Heart right ventricle (tissue), 16 donors: ENCODE measurements at regions not wholly inside any gene's neighbourhood (a gene's known extent, or its start where the extent isn't known, plus 50 kb on each side); places are given as distances from the start of the nearest gene placed in this dataset.

Experiments used
- ATAC-seq, 8 donors: fragments of 200-7000 bp; cut with Tn5 transposase; one replicate each; pipeline ENCODE4 v1.9.1; 2020; ENCODE audit warnings: mild to moderate bottlenecking in 8 of 8, moderate library complexity in 8 of 8, moderate number of reproducible peaks in 1 of 8
- DNase-seq, 2 donors: peaks; one replicate each; pipeline ENCODE4 v3.0.0-alpha.2; 2020
- H3K27ac ChIP-seq, 10 donors: fragments of 200-600 bp; sonication (generic) in 2 of 10; one replicate each; pipeline versions ENCODE4 v1.5.0 to v1.8.0; 2020 to 2022; ENCODE audit warnings: mild to moderate bottlenecking in 3 of 10
- H3K27me3 ChIP-seq, 7 donors: fragments of 200-600 bp; one replicate each; pipeline ENCODE4 v1.8.0; 2021 to 2022; ENCODE audit warnings: mild to moderate bottlenecking in 2 of 7
- H3K36me3 ChIP-seq, 9 donors: fragments of 200-600 bp; sonication (generic) in 1 of 9; one replicate each; pipeline versions ENCODE4 v1.5.0 to v1.8.0; 2020 to 2022; ENCODE audit warnings: mild to moderate bottlenecking in 2 of 9
- H3K4me1 ChIP-seq, 9 donors: fragments of 200-600 bp; sonication (generic) in 1 of 9; one replicate each; pipeline versions ENCODE4 v1.5.0 to v1.8.0; 2020 to 2022; ENCODE audit warnings: mild to moderate bottlenecking in 4 of 9
- H3K4me3 ChIP-seq, 10 donors: fragments of 200-600 bp; sonication (generic) in 2 of 10; one replicate each; pipeline versions ENCODE4 v1.5.0 to v1.8.0; 2020 to 2022; ENCODE audit warnings: mild to moderate bottlenecking in 7 of 10, moderate library complexity in 2 of 10
- H3K9me3 ChIP-seq, 11 donors: fragments of 200-600 bp in 10 of 11; sonication (generic) in 2 of 11; one replicate each; pipeline versions ENCODE4 v1.5.0 to v1.8.0; 2013 to 2022; ENCODE audit warnings: mild to moderate bottlenecking in 2 of 11, control low read depth in 1 of 11, moderate library complexity in 1 of 11
- WGBS, 2 donors: extraction: QIAGEN DNeasy Blood & Tissue Kit; methylation state at CpG; one replicate each; pipeline ENCODE4 v1.1.7; 2013; ENCODE audit warnings: inconsistent platforms in 1 of 2; 5-methylcytosine and 5-hydroxymethylcytosine counted together
- intact Hi-C, 10 donors: fragments of 100-400 bp; cut with DNase I; formaldehyde crosslinking; loops; one replicate each; pipeline versions ENCODE4 v1.11.1 to v1.14.2; 2022
- TF ChIP-seq, protein P1 (sequence below), 9 donors: fragments of 200-600 bp; sonication (generic) in 2 of 9; IDR thresholded peaks; one replicate each; pipeline versions ENCODE4 v1.5.0 to v1.8.0; 2021 to 2022; ENCODE audit warnings: antibody characterized with exemption in 9 of 9, mild to moderate bottlenecking in 5 of 9, moderate library complexity in 1 of 9
- donor health status: Arrhythmogenic right ventricular cardiomyopathy.
- donor health status: ischemic (EF 13 %, LVEDD 7.1; RV severe dilation, severe dysfunction).
- donor health status: healthy with polysubstance abuse.
- donor health status: DM: no; HTN: yes; CAD: no.
- donor health status: DM: no; HTN: no; CAD: no.
- donor health status: ischemic (EF 25% LVEDD 6.9; RV normal size, moderate dysfunction).
- donor health status: ischemic (EF 25% LVEDD 5.7; RV mildly dilated, moderate dysfunction).
- donor health status: healthy.
- donor health status: DM: yes; HTN: yes; CAD: no.
- donor health status: Ischemic cardiomyopathy.
- donor health status: ischemic (EF 35%, LVEDD 5.7; RV mildly dilated, moderate dysfunction).
- donor health status: nonischemic (EF 11% LVEDD 7.7; RV severe dilation, severe dysfunction).
- donor health status: DM: yes; HTN: yes; CAD: no.
- donor health status: PGD.
- donor health status: ischemic (EF 29% LVEDD 5.4; RV normal size, mild dysfunction).
- donor health status: nonischemic (EF 23%, LVEDD 6.1; RV moderate dilation, normal function).

DNA sequence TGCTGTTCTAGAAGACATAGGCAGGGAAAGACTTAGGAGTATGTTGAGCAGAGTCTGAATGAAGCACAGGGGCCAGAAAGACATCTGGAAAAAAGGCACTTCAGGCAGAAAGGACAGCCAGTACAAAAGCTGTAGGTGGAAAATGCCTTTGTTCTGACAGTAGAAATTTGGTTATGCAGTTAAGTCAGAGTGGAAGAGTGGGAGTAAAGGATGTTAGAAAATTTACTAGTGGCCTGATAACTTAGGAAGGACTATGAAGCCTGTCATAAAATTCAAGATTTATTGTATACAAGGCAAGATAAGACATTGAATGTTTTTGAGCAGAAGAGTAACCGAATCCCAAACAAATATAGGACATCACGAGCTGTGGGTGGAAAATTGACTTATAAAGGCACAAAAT, 987.9 kb downstream of the PLA2G4A start:
- TF ChIP-seq, protein P1, sequence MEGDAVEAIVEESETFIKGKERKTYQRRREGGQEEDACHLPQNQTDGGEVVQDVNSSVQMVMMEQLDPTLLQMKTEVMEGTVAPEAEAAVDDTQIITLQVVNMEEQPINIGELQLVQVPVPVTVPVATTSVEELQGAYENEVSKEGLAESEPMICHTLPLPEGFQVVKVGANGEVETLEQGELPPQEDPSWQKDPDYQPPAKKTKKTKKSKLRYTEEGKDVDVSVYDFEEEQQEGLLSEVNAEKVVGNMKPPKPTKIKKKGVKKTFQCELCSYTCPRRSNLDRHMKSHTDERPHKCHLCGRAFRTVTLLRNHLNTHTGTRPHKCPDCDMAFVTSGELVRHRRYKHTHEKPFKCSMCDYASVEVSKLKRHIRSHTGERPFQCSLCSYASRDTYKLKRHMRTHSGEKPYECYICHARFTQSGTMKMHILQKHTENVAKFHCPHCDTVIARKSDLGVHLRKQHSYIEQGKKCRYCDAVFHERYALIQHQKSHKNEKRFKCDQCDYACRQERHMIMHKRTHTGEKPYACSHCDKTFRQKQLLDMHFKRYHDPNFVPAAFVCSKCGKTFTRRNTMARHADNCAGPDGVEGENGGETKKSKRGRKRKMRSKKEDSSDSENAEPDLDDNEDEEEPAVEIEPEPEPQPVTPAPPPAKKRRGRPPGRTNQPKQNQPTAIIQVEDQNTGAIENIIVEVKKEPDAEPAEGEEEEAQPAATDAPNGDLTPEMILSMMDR (IDR thresholded peaks at IDR 0.05) = no peak
- Histone ChIP-seq H3K4me1 (no peaks in the 10 kb centered on the region), H3K9me3 (peaks cover 0 to 4% (median 0%) of the 10 kb centered on the region in 11 donors), H3K27me3 (no peaks in the 10 kb centered on the region), H3K36me3 (no peaks in the 10 kb centered on the region), H3K4me3 (no peak overlapping the region), H3K27ac (no peak overlapping the region)
- intact Hi-C loops = no loop called here
- 76 to 88% methylated on average over 2 of the region's 2 CpGs for WGBS, 2 donors
- ATAC-seq = no peak
- DNase-seq = no peak

DNA sequence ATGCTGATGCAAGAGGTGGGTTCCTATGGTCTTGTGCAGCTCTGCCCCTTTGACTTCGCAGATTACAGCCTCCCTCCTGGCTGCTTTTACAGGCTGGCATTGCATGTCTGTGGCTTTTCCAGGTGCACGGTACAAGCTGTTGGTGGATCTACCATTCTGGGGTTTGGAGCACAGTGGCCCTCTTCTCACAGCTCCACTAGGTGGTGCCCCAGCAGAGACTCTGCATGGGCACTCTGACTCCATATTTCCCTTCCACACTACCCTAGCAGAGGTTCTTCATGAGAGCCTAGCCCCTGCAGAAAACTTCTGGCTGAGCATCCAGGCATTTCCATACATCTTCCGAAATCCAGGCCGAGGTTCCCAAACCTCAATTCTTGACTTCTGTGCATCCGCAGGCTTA, 989.0 kb downstream of the PLA2G4A start:
- Histone ChIP-seq H3K4me3 (no peak overlapping the region), H3K27me3 (no peaks in the 10 kb centered on the region), H3K36me3 (no peaks in the 10 kb centered on the region), H3K27ac (no peak overlapping the region), H3K9me3 (peaks cover 0 to 10% (median 3%) of the 10 kb centered on the region in 11 donors), H3K4me1 (no peaks in the 10 kb centered on the region)
- TF ChIP-seq, protein P1 (IDR thresholded peaks at IDR 0.05) = no peak
- ATAC-seq (no peak), DNase-seq (no peak)
- intact Hi-C loops = no loop called here
- 95 to 96% methylated on average over 5 of the region's 5 CpGs for WGBS, 2 donors

DNA sequence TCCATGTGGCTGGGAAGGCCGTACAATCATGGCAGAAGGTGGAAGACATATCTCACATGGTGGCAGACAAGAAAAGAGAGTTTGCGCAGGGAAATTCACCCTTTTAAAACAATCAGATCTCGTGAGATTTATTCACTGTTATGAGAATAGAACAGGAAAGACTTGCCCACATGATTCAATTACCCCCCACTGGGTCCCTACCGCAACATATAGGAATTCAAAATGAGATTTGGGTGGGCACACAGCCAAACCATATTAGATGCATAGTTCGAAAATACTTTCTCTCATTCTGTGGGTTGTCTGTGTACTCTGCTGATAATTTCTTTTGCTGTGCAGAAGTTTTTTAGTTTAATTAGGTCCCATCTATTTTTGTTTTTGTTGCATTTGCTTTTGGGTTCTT, 990.3 kb downstream of the PLA2G4A start:
- Histone ChIP-seq H3K27ac (no peak overlapping the region), H3K27me3 (no peaks in the 10 kb centered on the region), H3K36me3 (no peaks in the 10 kb centered on the region), H3K4me3 (no peak overlapping the region), H3K4me1 (no peaks in the 10 kb centered on the region), H3K9me3 (peaks cover 0 to 12% (median 3%) of the 10 kb centered on the region in 11 donors)
- WGBS, 2 donors = 25 to 51% methylated on average over 5 of the region's 5 CpGs
- ATAC-seq (no peak), DNase-seq (no peak)
- TF ChIP-seq, protein P1 (IDR thresholded peaks at IDR 0.05) = no peak
- intact Hi-C loops = no loop called here

DNA sequence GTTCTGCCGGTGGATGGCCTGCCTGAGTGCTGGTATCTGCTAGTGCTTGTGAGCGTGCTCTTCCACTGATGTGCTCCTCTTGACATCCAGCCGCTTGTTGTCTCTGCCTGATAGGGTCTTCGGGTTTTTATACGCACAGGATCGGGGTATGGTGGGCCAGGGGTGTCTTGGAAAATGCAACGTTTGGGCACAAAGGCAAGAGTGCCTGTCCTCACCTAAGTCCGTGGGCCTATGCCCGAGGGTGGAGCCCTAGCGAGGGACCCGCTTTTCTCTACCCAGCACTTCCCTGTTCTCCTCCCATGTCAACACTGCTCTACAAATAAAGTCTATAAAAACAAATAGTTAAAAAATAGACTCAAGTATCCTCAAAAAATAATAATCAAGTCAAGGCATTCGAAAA, 1007.8 kb downstream of the PLA2G4A start:
- Histone ChIP-seq H3K4me3 (no peak overlapping the region), H3K9me3 (peaks cover 0 to 22% (median 3%) of the 10 kb centered on the region in 11 donors), H3K36me3 (no peaks in the 10 kb centered on the region), H3K27me3 (no peaks in the 10 kb centered on the region), H3K27ac (no peak overlapping the region), H3K4me1 (peaks cover 0 to 14% (median 6%) of the 10 kb centered on the region in 9 donors)
- ATAC-seq (no peak), DNase-seq (no peak)
- intact Hi-C loops = no loop called here
- 92 to 96% methylated on average over 12 of the region's 12 CpGs for WGBS, 2 donors
- TF ChIP-seq, protein P1 (IDR thresholded peaks at IDR 0.05) = no peak
